Adrenal gland (tissue), 5 donors: ENCODE measurements at regions not wholly inside any gene's neighbourhood (a gene's known extent, or its start where the extent isn't known, plus 50 kb on each side); places are given as distances from the start of the nearest gene placed in this dataset.

Experiments
- POLR2A ChIP-seq, 2 donors: fragments of 450-650 bp; IDR thresholded peaks; one replicate each; pipeline ENCODE4 v1.6.1; 2017; ENCODE audit warnings: antibody characterized with exemption in 2 of 2, mild to moderate bottlenecking in 2 of 2, moderate library complexity in 1 of 2
- TF ChIP-seq, protein P1 (sequence below), 6 experiments: fragments of 450-650 bp in 4 of 6; fragments of 200-600 bp in 2 of 6; sonication (generic) in 1 of 6; IDR thresholded peaks; 1 replicate in 5 of 6; 2 replicates in 1 of 6; pipeline versions ENCODE4 v1.5.1 to v1.8.0; 2016 to 2021; ENCODE audit warnings: antibody characterized with exemption in 6 of 6, mild to moderate bottlenecking in 2 of 6, moderate library complexity in 1 of 6
- donor health status: DM: no; HTN: no; CAD: no.

DNA sequence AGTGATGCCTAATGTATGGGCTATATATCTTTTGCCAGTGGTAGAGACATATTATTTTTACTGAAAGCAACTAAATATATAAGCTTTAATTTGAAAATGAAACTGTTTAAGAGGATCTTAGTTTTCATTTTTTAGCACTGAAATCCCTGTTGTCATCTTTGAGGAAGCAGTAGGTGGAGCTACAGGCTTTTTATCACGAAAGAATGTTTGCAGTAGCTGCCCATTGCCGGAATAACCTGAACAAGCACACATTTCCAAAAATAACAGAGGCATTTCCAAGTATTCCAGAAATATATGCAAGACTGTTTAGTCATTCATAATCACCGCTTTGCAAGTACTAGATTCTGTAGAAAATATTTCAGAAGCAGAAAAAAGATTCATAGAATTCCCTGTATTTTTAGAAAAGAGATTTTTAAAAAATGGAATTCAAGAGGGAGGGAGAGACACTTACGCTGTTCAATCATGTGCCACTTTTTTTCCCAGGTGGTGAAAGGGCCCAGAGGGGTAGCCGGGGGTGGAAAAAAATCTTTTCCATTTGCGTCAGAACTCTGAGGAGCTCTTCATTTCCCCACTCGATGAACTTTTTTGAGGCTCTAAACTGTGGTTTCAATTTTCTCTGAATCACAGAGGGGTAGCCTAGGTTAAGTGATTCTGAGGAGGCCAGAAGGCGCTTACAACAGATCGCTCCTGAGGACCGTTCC is 142.5 kb upstream of the FERMT1 start:
- TF ChIP-seq, protein P1, sequence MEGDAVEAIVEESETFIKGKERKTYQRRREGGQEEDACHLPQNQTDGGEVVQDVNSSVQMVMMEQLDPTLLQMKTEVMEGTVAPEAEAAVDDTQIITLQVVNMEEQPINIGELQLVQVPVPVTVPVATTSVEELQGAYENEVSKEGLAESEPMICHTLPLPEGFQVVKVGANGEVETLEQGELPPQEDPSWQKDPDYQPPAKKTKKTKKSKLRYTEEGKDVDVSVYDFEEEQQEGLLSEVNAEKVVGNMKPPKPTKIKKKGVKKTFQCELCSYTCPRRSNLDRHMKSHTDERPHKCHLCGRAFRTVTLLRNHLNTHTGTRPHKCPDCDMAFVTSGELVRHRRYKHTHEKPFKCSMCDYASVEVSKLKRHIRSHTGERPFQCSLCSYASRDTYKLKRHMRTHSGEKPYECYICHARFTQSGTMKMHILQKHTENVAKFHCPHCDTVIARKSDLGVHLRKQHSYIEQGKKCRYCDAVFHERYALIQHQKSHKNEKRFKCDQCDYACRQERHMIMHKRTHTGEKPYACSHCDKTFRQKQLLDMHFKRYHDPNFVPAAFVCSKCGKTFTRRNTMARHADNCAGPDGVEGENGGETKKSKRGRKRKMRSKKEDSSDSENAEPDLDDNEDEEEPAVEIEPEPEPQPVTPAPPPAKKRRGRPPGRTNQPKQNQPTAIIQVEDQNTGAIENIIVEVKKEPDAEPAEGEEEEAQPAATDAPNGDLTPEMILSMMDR (IDR thresholded peaks at IDR 0.05), result peak; percentile 27 to 54 (median 46)
- TF ChIP-seq POLR2A (IDR thresholded peaks at IDR 0.05), result no peak
